A673 (cell line): ENCODE measurements at regions not wholly inside any gene's neighbourhood (a gene's known extent, or its start where the extent isn't known, plus 50 kb on each side); places are given as distances from the start of the nearest gene placed in this dataset.

Source experiments
- BruUV-seq: library from RNA; stranded (reverse); fragments of 400-500 nt; replicated peaks from 2 replicates; lab custom pipeline; 2021; lab: Mats Ljungman, UMichigan
- CTCF ChIA-PET: fragments of 300-600 bp; sonication (Branson Sonifier 250); formaldehyde crosslinking; loops from one replicate; lab custom pipeline; 2022; ENCODE audit warnings: antibody characterized with exemption; lab: Charles Lee
- POLR2A ChIA-PET: fragments of 300-600 bp; sonication (Branson Sonifier 250); formaldehyde crosslinking; loops from one replicate; lab custom pipeline; 2022; ENCODE audit warnings: antibody characterized with exemption; ENCODE audit not compliant: low non-redundant PET; lab: Charles Lee
- DNase-seq: peaks from one replicate; pipeline ENCODE4 v3.0.0-alpha.2; 2015; ENCODE audit warnings: low spot score
- H3K27ac ChIP-seq: fragments of 200-600 bp; sonication (generic); 2 replicates; pipeline ENCODE4 v1.5.1; 2016; ENCODE audit warnings: mixed run types, low read depth, mild to moderate bottlenecking, mixed read lengths, antibody characterized with exemption, low read length; ENCODE audit not compliant: poor library complexity, severe bottlenecking
- H3K27me3 ChIP-seq: fragments of 200-600 bp; sonication (generic); replicated peaks from 2 replicates; pipeline ENCODE4 v1.6.1; 2017; ENCODE audit warnings: mixed run types, low read depth, mild to moderate bottlenecking, mixed read lengths, antibody characterized with exemption, low read length; ENCODE audit not compliant: insufficient read depth, poor library complexity
- H3K36me3 ChIP-seq: fragments of 200-600 bp; sonication (generic); 2 replicates; pipeline ENCODE4 v1.6.1; 2016; ENCODE audit warnings: mixed run types, mild to moderate bottlenecking, mixed read lengths, antibody characterized with exemption, low read length; ENCODE audit not compliant: insufficient read depth, poor library complexity, severe bottlenecking
- H3K4me1 ChIP-seq: fragments of 200-600 bp; sonication (generic); 2 replicates; pipeline ENCODE4 v1.6.1; 2017; ENCODE audit warnings: mixed run types, mild to moderate bottlenecking, mixed read lengths, antibody characterized with exemption, low read length; ENCODE audit not compliant: insufficient read depth, poor library complexity, severe bottlenecking
- H3K4me3 ChIP-seq: fragments of 200-600 bp; sonication (generic); 2 replicates; pipeline ENCODE4 v1.5.1; 2016; ENCODE audit warnings: low read depth, mixed run types, mild to moderate bottlenecking, mixed read lengths, low read length; ENCODE audit not compliant: poor library complexity, severe bottlenecking
- H3K9me3 ChIP-seq: fragments of 200-600 bp; sonication (generic); 2 replicates; pipeline ENCODE4 v1.6.1; 2016; ENCODE audit warnings: mixed run types, low read depth, mild to moderate bottlenecking, mixed read lengths, antibody characterized with exemption, low read length; ENCODE audit not compliant: poor library complexity, severe bottlenecking
- EZH2 ChIP-seq: fragments of 200-600 bp; sonication (generic); IDR thresholded peaks from 2 replicates; pipeline ENCODE4 v1.6.1; 2017; ENCODE audit warnings: borderline replicate concordance, low read depth, mild to moderate bottlenecking, mixed read lengths, antibody characterized with exemption, low read length; ENCODE audit not compliant: poor library complexity, severe bottlenecking
- intact Hi-C: fragments of 100-400 bp; cut with micrococcal nuclease; formaldehyde crosslinking; loops from one replicate; pipeline ENCODE4 v1.10.0; 2022; ENCODE audit not compliant: unreplicated experiment
- TF ChIP-seq, protein P1 (sequence below): fragments of 300-800, 200-600 bp; sonication (generic); conservative IDR thresholded peaks from 2 replicates; pipeline ENCODE4 v1.5.1; 2017; ENCODE audit warnings: low read depth, mild to moderate bottlenecking, antibody characterized with exemption, low read length, moderate library complexity, mixed read lengths

DNA sequence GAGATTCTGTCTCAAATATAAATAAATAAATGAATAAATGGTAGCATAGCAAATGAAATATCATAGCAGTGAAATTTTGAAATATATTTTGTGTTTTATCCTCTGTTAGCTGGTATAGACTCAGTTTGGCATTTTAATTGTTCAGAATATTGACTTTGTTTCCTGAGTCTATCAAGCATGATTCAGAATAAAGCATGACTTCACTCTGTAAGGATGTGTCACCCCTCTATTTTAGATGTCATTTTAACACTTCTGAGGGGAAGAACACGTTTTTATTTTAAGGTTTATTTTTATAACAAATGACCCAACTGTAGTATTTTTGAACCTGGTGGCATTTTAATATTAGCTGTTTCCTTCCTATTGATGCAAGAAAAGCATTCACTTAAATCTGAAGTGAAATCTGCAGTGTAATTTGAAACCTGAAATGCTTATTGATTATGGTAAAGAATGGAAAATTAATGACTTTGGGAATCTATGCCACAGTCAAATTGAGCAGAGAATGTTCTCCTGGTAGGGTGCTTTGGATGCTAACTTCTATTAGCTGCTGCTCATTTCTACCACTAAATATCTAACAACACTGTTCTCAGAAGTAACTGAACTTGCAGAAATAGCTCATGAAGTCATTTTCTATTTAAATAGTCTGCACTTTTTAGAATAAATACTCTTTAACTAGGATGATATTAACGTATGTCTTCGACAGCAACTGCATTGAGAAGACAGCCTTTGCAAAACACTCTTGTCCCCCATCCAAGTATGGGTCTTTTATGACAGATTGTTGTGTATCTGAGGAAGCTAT lies 114.2 kb downstream of the SOX4 start:
- Histone ChIP-seq H3K27ac (no peak overlapping the region), H3K4me1 (no peaks in the 10 kb centered on the region), H3K4me3 (no peak overlapping the region), H3K9me3 (no peaks in the 10 kb centered on the region), H3K27me3 (no peaks in the 10 kb centered on the region), H3K36me3 (no peaks in the 10 kb centered on the region)
- POLR2A ChIA-PET = no interaction called here
- TF ChIP-seq, protein P1, sequence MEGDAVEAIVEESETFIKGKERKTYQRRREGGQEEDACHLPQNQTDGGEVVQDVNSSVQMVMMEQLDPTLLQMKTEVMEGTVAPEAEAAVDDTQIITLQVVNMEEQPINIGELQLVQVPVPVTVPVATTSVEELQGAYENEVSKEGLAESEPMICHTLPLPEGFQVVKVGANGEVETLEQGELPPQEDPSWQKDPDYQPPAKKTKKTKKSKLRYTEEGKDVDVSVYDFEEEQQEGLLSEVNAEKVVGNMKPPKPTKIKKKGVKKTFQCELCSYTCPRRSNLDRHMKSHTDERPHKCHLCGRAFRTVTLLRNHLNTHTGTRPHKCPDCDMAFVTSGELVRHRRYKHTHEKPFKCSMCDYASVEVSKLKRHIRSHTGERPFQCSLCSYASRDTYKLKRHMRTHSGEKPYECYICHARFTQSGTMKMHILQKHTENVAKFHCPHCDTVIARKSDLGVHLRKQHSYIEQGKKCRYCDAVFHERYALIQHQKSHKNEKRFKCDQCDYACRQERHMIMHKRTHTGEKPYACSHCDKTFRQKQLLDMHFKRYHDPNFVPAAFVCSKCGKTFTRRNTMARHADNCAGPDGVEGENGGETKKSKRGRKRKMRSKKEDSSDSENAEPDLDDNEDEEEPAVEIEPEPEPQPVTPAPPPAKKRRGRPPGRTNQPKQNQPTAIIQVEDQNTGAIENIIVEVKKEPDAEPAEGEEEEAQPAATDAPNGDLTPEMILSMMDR = no peak
- TF ChIP-seq EZH2 = no peak
- DNase-seq = no peak
- no TSS peak for BruUV-seq
- CTCF ChIA-PET = no interaction called here
- intact Hi-C loops = no loop called here

GRCh38 chr6:21708320-21708580 lies 114.7 kb downstream of the SOX4 start:
- H3K4me1 ChIP-seq = no peaks in the 10 kb centered on the region
- CTCF ChIA-PET = no interaction called here
- no TSS peak for BruUV-seq
- H3K9me3 ChIP-seq = no peaks in the 10 kb centered on the region
- no peaks in the 10 kb centered on the region for H3K27me3 ChIP-seq
- H3K27ac ChIP-seq = no peak overlapping the region
- TF ChIP-seq, protein P1 = no peak
- POLR2A ChIA-PET = no interaction called here
- DNase-seq = no peak
- H3K36me3 ChIP-seq = no peaks in the 10 kb centered on the region
- intact Hi-C loops = no loop called here
- H3K4me3 ChIP-seq = no peak overlapping the region

DNA sequence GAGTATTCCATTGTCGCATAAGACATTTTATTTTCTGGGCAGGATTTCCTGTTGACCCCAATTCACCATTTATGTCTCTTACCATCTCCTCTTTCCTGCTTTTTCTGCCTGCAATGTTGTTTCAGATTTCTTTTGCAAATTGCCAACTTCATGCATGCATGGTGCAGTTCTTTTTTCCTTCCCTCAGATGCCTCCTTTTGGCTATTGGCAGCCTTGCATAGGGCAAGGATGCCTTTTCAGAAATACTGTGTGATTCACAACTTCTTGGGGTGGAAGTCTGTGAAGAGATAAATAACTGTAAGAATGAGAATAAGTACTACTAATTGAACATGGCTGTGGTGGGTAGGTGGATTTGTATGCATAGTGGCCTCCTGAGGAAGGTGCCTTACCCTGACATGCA lies 116.7 kb downstream of the SOX4 start:
- intact Hi-C loops = no loop called here
- CTCF ChIA-PET = no interaction called here
- POLR2A ChIA-PET = no interaction called here
- no peak for DNase-seq
- Histone ChIP-seq H3K4me3 (no peak overlapping the region), H3K4me1 (no peaks in the 10 kb centered on the region), H3K36me3 (no peaks in the 10 kb centered on the region), H3K9me3 (no peaks in the 10 kb centered on the region), H3K27ac (no peak overlapping the region), H3K27me3 (peaks cover 3% of the 10 kb centered on the region)
- no peak for TF ChIP-seq EZH2
- TF ChIP-seq, protein P1 = no peak
- BruUV-seq = no TSS peak
